Testis (tissue), 2 donors: ENCODE measurements at regions not wholly inside any gene's neighbourhood (a gene's known extent, or its start where the extent isn't known, plus 50 kb on each side); places are given as distances from the start of the nearest gene placed in this dataset.

Experiments used
- DNase-seq: peaks from one replicate; pipeline ENCODE4 v3.0.0-alpha.2; 2019
- H3K27ac ChIP-seq, 2 donors: fragments of 200-600 bp; sonication (generic); one replicate each; pipeline ENCODE4 v1.5.1; 2019
- H3K27me3 ChIP-seq: fragments of 200-600 bp; sonication (generic); one replicate; pipeline ENCODE4 v1.5.1; 2019
- H3K36me3 ChIP-seq: fragments of 200-600 bp; sonication (generic); one replicate; pipeline ENCODE4 v1.5.1; 2017; ENCODE audit warnings: low read depth; ENCODE audit errors: missing control alignments
- H3K4me1 ChIP-seq: fragments of 200-600 bp; sonication (generic); one replicate; pipeline ENCODE4 v1.5.1; 2019
- H3K4me3 ChIP-seq, 2 donors: fragments of 200-600 bp; sonication (generic); one replicate each; pipeline ENCODE4 v1.5.1; 2017 to 2019
- H3K9me3 ChIP-seq: fragments of 200-600 bp; sonication (generic); one replicate; pipeline ENCODE4 v1.5.1; 2017
- CTCF ChIP-seq, 3 experiments: fragments of 450-650 bp in 2 of 3; fragments of 200-600 bp in 1 of 3; sonication (generic) in 1 of 3; IDR thresholded peaks; one replicate each; pipeline ENCODE4 v1.5.1; 2016 to 2019; ENCODE audit warnings: antibody characterized with exemption in 3 of 3, mild to moderate bottlenecking in 2 of 3, moderate library complexity in 1 of 3
- POLR2A ChIP-seq: fragments of 450-650 bp; IDR thresholded peaks from one replicate; pipeline ENCODE4 v1.6.1; 2017; ENCODE audit warnings: antibody characterized with exemption, mild to moderate bottlenecking, moderate library complexity
- WGBS, 2 donors: methylation state at CpG; one replicate each; pipeline ENCODE4 v1.1.5; 2018; 5-methylcytosine and 5-hydroxymethylcytosine counted together
- intact Hi-C: fragments of 100-400 bp; cut with DNase I; formaldehyde crosslinking; loops from one replicate; pipeline ENCODE4 v1.15.1; 2023; ENCODE audit warnings: low total_unique reads

GRCh38 chr9:16211946-16212345 lies 658.5 kb downstream of the BNC2 start:
- intact Hi-C loops = no loop called here
- Histone ChIP-seq H3K27ac (no peak overlapping the region), H3K27me3 (no peaks in the 10 kb centered on the region), H3K36me3 (no peaks in the 10 kb centered on the region), H3K9me3 (no peaks in the 10 kb centered on the region), H3K4me3 (no peak overlapping the region), H3K4me1 (peaks cover 5% of the 10 kb centered on the region)
- TF ChIP-seq POLR2A (no peak), CTCF (IDR thresholded peaks at IDR 0.05) (no peak)
- DNase-seq = no peak
- 91 to 94% methylated on average over 3 of the region's 3 CpGs for WGBS, 2 donors

- no peak for TF ChIP-seq CTCF (IDR thresholded peaks at IDR 0.05)
- WGBS, 2 donors = 50 to 69% methylated on average over 6 of the region's 6 CpGs
- H3K36me3 ChIP-seq = no peaks in the 10 kb centered on the region
- no peaks in the 10 kb centered on the region for H3K27me3 ChIP-seq
- no peaks in the 10 kb centered on the region for H3K9me3 ChIP-seq
- H3K4me1 ChIP-seq = peaks cover 5% of the 10 kb centered on the region
- peak; percentile 71 for DNase-seq
- H3K27ac ChIP-seq = no peak overlapping the region
- H3K4me3 ChIP-seq = no peak overlapping the region
- intact Hi-C loops = no loop called here
These were observed 656.5 kb downstream of the BNC2 start for GRCh38 chr9:16213781-16214515.

GRCh38 chr9:16214677-16215352 lies 655.7 kb downstream of the BNC2 start:
- Histone ChIP-seq H3K27ac (peak overlapping the region in 1 of 2 donors; percentile 24), H3K27me3 (no peaks in the 10 kb centered on the region), H3K9me3 (no peaks in the 10 kb centered on the region), H3K4me3 (no peak overlapping the region), H3K4me1 (peaks cover 5% of the 10 kb centered on the region), H3K36me3 (no peaks in the 10 kb centered on the region)
- 50 to 60% methylated on average over 16 of the region's 16 CpGs for WGBS, 2 donors
- intact Hi-C loops = no loop called here
- no peak for TF ChIP-seq CTCF (IDR thresholded peaks at IDR 0.05)
- TF ChIP-seq POLR2A = no peak
- DNase-seq = no peak

GRCh38 chr9:16215353-16215680 lies 655.2 kb downstream of the BNC2 start:
- Histone ChIP-seq H3K9me3 (no peaks in the 10 kb centered on the region), H3K4me1 (peaks cover 5% of the 10 kb centered on the region), H3K27me3 (no peaks in the 10 kb centered on the region), H3K27ac (no peak overlapping the region), H3K36me3 (no peaks in the 10 kb centered on the region), H3K4me3 (no peak overlapping the region)
- intact Hi-C loops = no loop called here
- no peak for TF ChIP-seq CTCF (IDR thresholded peaks at IDR 0.05)
- TF ChIP-seq POLR2A = no peak
- DNase-seq = no peak
- 63 to 72% methylated on average over 6 of the region's 6 CpGs for WGBS, 2 donors
